Effector memory CD8-positive, alpha-beta T cell (primary cell): ENCODE measurements at regions not wholly inside any gene's neighbourhood (a gene's known extent, or its start where the extent isn't known, plus 50 kb on each side); places are given as distances from the start of the nearest gene placed in this dataset.

Experiments
- ATAC-seq: fragments of 150-1000 bp; cut with Tn5 transposase; replicated peaks from 2 replicates; pipeline ENCODE4 v1.10.0; 2021; ENCODE audit warnings: mild to moderate bottlenecking, moderate library complexity
- DNase-seq, 3 experiments: peaks; one replicate each; pipeline ENCODE4 v3.0.0; 2021
- H3K27ac Mint-ChIP-seq, 2 donors: one replicate each; pipeline ENCODE4 v1.8.0; 2022; ENCODE audit warnings: mild to moderate bottlenecking in 2 of 2, mixed read lengths in 2 of 2, moderate library complexity in 2 of 2
- H3K27me3 Mint-ChIP-seq, 2 donors: one replicate each; pipeline ENCODE4 v1.8.0; 2022; ENCODE audit warnings: mixed read lengths in 2 of 2
- H3K36me3 Mint-ChIP-seq: one replicate; pipeline ENCODE4 v1.8.0; 2022; ENCODE audit warnings: mild to moderate bottlenecking, moderate library complexity, mixed read lengths; ENCODE audit not compliant: insufficient read depth
- H3K4me1 Mint-ChIP-seq, 2 donors: one replicate each; pipeline ENCODE4 v1.8.0; 2022; ENCODE audit warnings: low read depth in 2 of 2, mixed read lengths in 2 of 2
- H3K4me3 Mint-ChIP-seq, 2 donors: one replicate each; pipeline ENCODE4 v1.8.0; 2022; ENCODE audit warnings: mild to moderate bottlenecking in 2 of 2, mixed read lengths in 2 of 2, moderate library complexity in 2 of 2
- H3K9me3 Mint-ChIP-seq, 2 donors: one replicate each; pipeline ENCODE4 v1.8.0; 2022; ENCODE audit warnings: mixed read lengths in 2 of 2

GRCh38 chr16:52386694-52387093 lies 160.2 kb downstream of the TOX3 start:
- peaks cover 0 to 4% of the 10 kb centered on the region in 2 donors for H3K9me3 Mint-ChIP-seq
- ATAC-seq (no peak), DNase-seq (no peak)
- H3K4me3 Mint-ChIP-seq = no peak overlapping the region
- H3K27ac Mint-ChIP-seq = no peak overlapping the region
- H3K36me3 Mint-ChIP-seq = no peaks in the 10 kb centered on the region
- no peaks in the 10 kb centered on the region for H3K4me1 Mint-ChIP-seq
- H3K27me3 Mint-ChIP-seq = no peaks in the 10 kb centered on the region

- no peak for ATAC-seq
- Mint-ChIP-seq H3K27me3 (no peaks in the 10 kb centered on the region), H3K36me3 (no peaks in the 10 kb centered on the region), H3K4me1 (no peaks in the 10 kb centered on the region), H3K27ac (no peak overlapping the region), H3K9me3 (peaks cover 0 to 4% of the 10 kb centered on the region in 2 donors), H3K4me3 (no peak overlapping the region)
- no peak for DNase-seq
These were observed 162.6 kb downstream of the TOX3 start for GRCh38 chr16:52384378-52384777.

GRCh38 chr16:52383640-52384292 lies 163.2 kb downstream of the TOX3 start:
- Mint-ChIP-seq H3K27ac (no peak overlapping the region), H3K36me3 (no peaks in the 10 kb centered on the region), H3K4me1 (no peaks in the 10 kb centered on the region), H3K9me3 (peaks cover 0 to 4% of the 10 kb centered on the region in 2 donors), H3K27me3 (no peaks in the 10 kb centered on the region), H3K4me3 (no peak overlapping the region)
- ATAC-seq (no peak), DNase-seq (no peak)

GRCh38 chr16:52383119-52383518 lies 163.8 kb downstream of the TOX3 start:
- no peak overlapping the region for H3K4me3 Mint-ChIP-seq
- no peak for DNase-seq
- H3K27me3 Mint-ChIP-seq = no peaks in the 10 kb centered on the region
- H3K36me3 Mint-ChIP-seq = no peaks in the 10 kb centered on the region
- ATAC-seq = no peak
- no peaks in the 10 kb centered on the region for H3K4me1 Mint-ChIP-seq
- peaks cover 0 to 4% of the 10 kb centered on the region in 2 donors for H3K9me3 Mint-ChIP-seq
- H3K27ac Mint-ChIP-seq = no peak overlapping the region

GRCh38 chr16:52379551-52379950 lies 167.4 kb downstream of the TOX3 start:
- DNase-seq = no peak

GRCh38 chr16:52376676-52377280 lies 170.2 kb downstream of the TOX3 start:
- Mint-ChIP-seq H3K27ac (no peak overlapping the region), H3K27me3 (no peaks in the 10 kb centered on the region), H3K4me1 (no peaks in the 10 kb centered on the region), H3K9me3 (peaks cover 7 to 8% of the 10 kb centered on the region in 2 donors), H3K36me3 (no peaks in the 10 kb centered on the region), H3K4me3 (no peak overlapping the region)
- DNase-seq (no peak), ATAC-seq (no peak)

More at GRCh38 chr16:52379551-52379950, 167.4 kb downstream of the TOX3 start:
- Mint-ChIP-seq H3K9me3 (peaks cover 7 to 8% of the 10 kb centered on the region in 2 donors), H3K4me3 (no peak overlapping the region), H3K27me3 (no peaks in the 10 kb centered on the region), H3K4me1 (no peaks in the 10 kb centered on the region), H3K36me3 (no peaks in the 10 kb centered on the region), H3K27ac (no peak overlapping the region)
- no peak for ATAC-seq

GRCh38 chr16:52372313-52372712 lies 174.6 kb downstream of the TOX3 start:
- DNase-seq (no peak), ATAC-seq (no peak)
- Mint-ChIP-seq H3K9me3 (peaks cover 8 to 15% of the 10 kb centered on the region in 2 donors), H3K27ac (no peak overlapping the region), H3K4me1 (no peaks in the 10 kb centered on the region), H3K4me3 (no peak overlapping the region), H3K27me3 (no peaks in the 10 kb centered on the region), H3K36me3 (no peaks in the 10 kb centered on the region)

GRCh38 chr16:52368859-52369258 lies 178.1 kb downstream of the TOX3 start:
- Mint-ChIP-seq H3K36me3 (no peaks in the 10 kb centered on the region), H3K4me1 (no peaks in the 10 kb centered on the region), H3K27ac (no peak overlapping the region), H3K4me3 (no peak overlapping the region), H3K9me3 (peaks cover 3 to 8% of the 10 kb centered on the region in 2 donors), H3K27me3 (no peaks in the 10 kb centered on the region)
- DNase-seq = no peak
- ATAC-seq = no peak

GRCh38 chr16:52367821-52368220 lies 179.1 kb downstream of the TOX3 start:
- no peaks in the 10 kb centered on the region for H3K4me1 Mint-ChIP-seq
- no peak overlapping the region for H3K27ac Mint-ChIP-seq

GRCh38 chr16:52366983-52367382 lies 180.0 kb downstream of the TOX3 start:
- no peaks in the 10 kb centered on the region for H3K27me3 Mint-ChIP-seq
- peaks cover 2 to 8% of the 10 kb centered on the region in 2 donors for H3K9me3 Mint-ChIP-seq
- ATAC-seq (no peak), DNase-seq (no peak)
- no peaks in the 10 kb centered on the region for H3K4me1 Mint-ChIP-seq
- H3K4me3 Mint-ChIP-seq = no peak overlapping the region
- H3K36me3 Mint-ChIP-seq = no peaks in the 10 kb centered on the region
- H3K27ac Mint-ChIP-seq = no peak overlapping the region

More at GRCh38 chr16:52367821-52368220, 179.1 kb downstream of the TOX3 start:
- no peak overlapping the region for H3K4me3 Mint-ChIP-seq
- H3K36me3 Mint-ChIP-seq = no peaks in the 10 kb centered on the region
- DNase-seq (no peak), ATAC-seq (no peak)
- peaks cover 4 to 8% of the 10 kb centered on the region in 2 donors for H3K9me3 Mint-ChIP-seq
- H3K27me3 Mint-ChIP-seq = no peaks in the 10 kb centered on the region

GRCh38 chr16:52364500-52364899 lies 182.4 kb downstream of the TOX3 start:
- no peaks in the 10 kb centered on the region for H3K36me3 Mint-ChIP-seq
- ATAC-seq = no peak

GRCh38 chr16:52363082-52363481 lies 183.9 kb downstream of the TOX3 start:
- no peaks in the 10 kb centered on the region for H3K36me3 Mint-ChIP-seq
- no peaks in the 10 kb centered on the region for H3K27me3 Mint-ChIP-seq
- H3K4me3 Mint-ChIP-seq = no peak overlapping the region
- ATAC-seq = no peak
- DNase-seq = no peak
- peaks cover 3 to 7% of the 10 kb centered on the region in 2 donors for H3K9me3 Mint-ChIP-seq
- H3K4me1 Mint-ChIP-seq = no peaks in the 10 kb centered on the region
- H3K27ac Mint-ChIP-seq = no peak overlapping the region

More at GRCh38 chr16:52364500-52364899, 182.4 kb downstream of the TOX3 start:
- no peaks in the 10 kb centered on the region for H3K4me1 Mint-ChIP-seq
- H3K27ac Mint-ChIP-seq = no peak overlapping the region
- DNase-seq = no peak
- peaks cover 2 to 8% of the 10 kb centered on the region in 2 donors for H3K9me3 Mint-ChIP-seq
- H3K27me3 Mint-ChIP-seq = no peaks in the 10 kb centered on the region
- H3K4me3 Mint-ChIP-seq = no peak overlapping the region

GRCh38 chr16:52357711-52358110 lies 189.2 kb downstream of the TOX3 start:
- no peaks in the 10 kb centered on the region for H3K27me3 Mint-ChIP-seq
- no peaks in the 10 kb centered on the region for H3K4me1 Mint-ChIP-seq
- H3K9me3 Mint-ChIP-seq = peaks cover 4 to 6% of the 10 kb centered on the region in 2 donors
- no peak overlapping the region for H3K4me3 Mint-ChIP-seq
- DNase-seq (no peak), ATAC-seq (no peak)
- no peak overlapping the region for H3K27ac Mint-ChIP-seq
- no peaks in the 10 kb centered on the region for H3K36me3 Mint-ChIP-seq

GRCh38 chr16:52353249-52353648 lies 193.7 kb downstream of the TOX3 start:
- H3K4me1 Mint-ChIP-seq = no peaks in the 10 kb centered on the region
- H3K36me3 Mint-ChIP-seq = no peaks in the 10 kb centered on the region
- H3K27ac Mint-ChIP-seq = no peak overlapping the region
- no peak for ATAC-seq
- no peak for DNase-seq
- H3K4me3 Mint-ChIP-seq = no peak overlapping the region
- peaks cover 4 to 6% of the 10 kb centered on the region in 2 donors for H3K9me3 Mint-ChIP-seq
- no peaks in the 10 kb centered on the region for H3K27me3 Mint-ChIP-seq
